Tibial nerve (tissue), 4 donors: ENCODE measurements at regions not wholly inside any gene's neighbourhood (a gene's known extent, or its start where the extent isn't known, plus 50 kb on each side); places are given as distances from the start of the nearest gene placed in this dataset.
A peak's percentile ranks its signal among the peaks of the same experiment; 100 is the strongest.

Source experiments
- EP300 ChIP-seq, 2 donors: sonication (generic); formaldehyde crosslinking; IDR thresholded peaks; one replicate each; pipeline ENCODE4 v1.6.1; 2017; ENCODE audit warnings: antibody characterized with exemption in 2 of 2, mild to moderate bottlenecking in 1 of 2
- POLR2A ChIP-seq, 2 donors: fragments of 450-650 bp; IDR thresholded peaks; one replicate each; pipeline ENCODE4 v1.6.1; 2017; ENCODE audit warnings: antibody characterized with exemption in 2 of 2, mild to moderate bottlenecking in 2 of 2, moderate library complexity in 2 of 2
- TF ChIP-seq, protein P1 (sequence below), 5 experiments: fragments of 200-600 bp in 3 of 5; fragments of 450-650 bp in 2 of 5; sonication (generic) in 3 of 5; IDR thresholded peaks; one replicate each; pipeline ENCODE4 v1.5.1; 2016 to 2019; ENCODE audit warnings: antibody characterized with exemption in 5 of 5, mild to moderate bottlenecking in 3 of 5, moderate library complexity in 2 of 5

DNA sequence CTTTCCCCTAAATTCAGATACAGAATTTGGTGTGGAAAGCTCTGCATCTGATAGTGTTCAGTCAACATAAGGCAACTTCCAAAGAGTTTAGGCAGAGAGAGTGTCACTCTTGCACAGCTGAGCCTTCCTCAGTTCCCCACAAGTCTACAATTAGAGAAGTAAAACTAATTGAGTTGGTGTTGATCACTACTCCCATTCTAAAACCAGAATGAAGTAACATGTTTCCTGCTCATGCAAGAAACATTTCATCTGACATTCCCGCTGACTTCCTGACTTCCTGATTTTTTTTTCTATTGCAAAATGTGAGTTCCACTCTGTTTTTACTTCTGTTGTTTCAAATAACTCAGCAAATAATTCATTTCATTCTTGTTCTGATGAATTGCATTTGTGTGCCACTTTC lies 271.0 kb downstream of the ALG10B start:
- TF ChIP-seq EP300 (IDR thresholded peaks at IDR 0.05): peak in 1 of 2 donors; percentile 49
- TF ChIP-seq, protein P1, sequence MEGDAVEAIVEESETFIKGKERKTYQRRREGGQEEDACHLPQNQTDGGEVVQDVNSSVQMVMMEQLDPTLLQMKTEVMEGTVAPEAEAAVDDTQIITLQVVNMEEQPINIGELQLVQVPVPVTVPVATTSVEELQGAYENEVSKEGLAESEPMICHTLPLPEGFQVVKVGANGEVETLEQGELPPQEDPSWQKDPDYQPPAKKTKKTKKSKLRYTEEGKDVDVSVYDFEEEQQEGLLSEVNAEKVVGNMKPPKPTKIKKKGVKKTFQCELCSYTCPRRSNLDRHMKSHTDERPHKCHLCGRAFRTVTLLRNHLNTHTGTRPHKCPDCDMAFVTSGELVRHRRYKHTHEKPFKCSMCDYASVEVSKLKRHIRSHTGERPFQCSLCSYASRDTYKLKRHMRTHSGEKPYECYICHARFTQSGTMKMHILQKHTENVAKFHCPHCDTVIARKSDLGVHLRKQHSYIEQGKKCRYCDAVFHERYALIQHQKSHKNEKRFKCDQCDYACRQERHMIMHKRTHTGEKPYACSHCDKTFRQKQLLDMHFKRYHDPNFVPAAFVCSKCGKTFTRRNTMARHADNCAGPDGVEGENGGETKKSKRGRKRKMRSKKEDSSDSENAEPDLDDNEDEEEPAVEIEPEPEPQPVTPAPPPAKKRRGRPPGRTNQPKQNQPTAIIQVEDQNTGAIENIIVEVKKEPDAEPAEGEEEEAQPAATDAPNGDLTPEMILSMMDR (IDR thresholded peaks at IDR 0.05): no peak
- TF ChIP-seq POLR2A (IDR thresholded peaks at IDR 0.05): no peak
